ENCODE measurements at regions not wholly inside any gene's neighbourhood (a gene's known extent, or its start where the extent isn't known, plus 50 kb on each side); places are given as distances from the start of the nearest gene placed in this dataset.
"Not testable (repeated sequence)": the region's sequence is repeated elsewhere in the genome, so short reads cannot be mapped to it uniquely, and the experiment has no call there.

GRCh38 chrX:138996268-138996667, 284.8 kb upstream of the FGF13 start:
- Histone ChIP-seq H3K27ac (ENCODE audit: low read depth, low read length) (no peak overlapping the region), H3K36me3 (ENCODE audit: control insufficient read depth in 5 of 5, insufficient read depth in 5 of 5, low read length in 5 of 5) (no peaks in the 10 kb centered on the region)

GRCh38 chrX:138995458-138995857, 283.9 kb upstream of the FGF13 start:
- H3K9ac ChIP-seq (ENCODE audit: low read length in 5 of 5) = no peak overlapping the region
- H3K27ac ChIP-seq (ENCODE audit: low read depth, low read length) = no peak overlapping the region
- H3K36me3 ChIP-seq (ENCODE audit: control insufficient read depth in 5 of 5, insufficient read depth in 5 of 5, low read length in 5 of 5) = no peaks in the 10 kb centered on the region
- H3K4me3 ChIP-seq (ENCODE audit: low read depth in 1 of 5, low read length in 5 of 5) = no peak overlapping the region
- peaks cover 0 to 2% (median 0%) of the 10 kb centered on the region in 5 donors for H3K27me3 ChIP-seq (ENCODE audit: control insufficient read depth in 5 of 5, insufficient read depth in 4 of 5, low read length in 5 of 5)
- no peaks in the 10 kb centered on the region for H3K9me3 ChIP-seq (ENCODE audit: control insufficient read depth in 5 of 5, low read length in 5 of 5)
- peaks cover 0 to 3% (median 0%) of the 10 kb centered on the region in 5 donors for H3K4me1 ChIP-seq (ENCODE audit: control insufficient read depth in 5 of 5, insufficient read depth in 5 of 5, low read length in 5 of 5)

More at GRCh38 chrX:138996268-138996667, 284.8 kb upstream of the FGF13 start:
- Histone ChIP-seq H3K27me3 (ENCODE audit: control insufficient read depth in 5 of 5, insufficient read depth in 4 of 5, low read length in 5 of 5) (peaks cover 0 to 2% (median 0%) of the 10 kb centered on the region in 5 donors), H3K4me3 (ENCODE audit: low read depth in 1 of 5, low read length in 5 of 5) (no peak overlapping the region), H3K4me1 (ENCODE audit: control insufficient read depth in 5 of 5, insufficient read depth in 5 of 5, low read length in 5 of 5) (peaks cover 0 to 3% (median 0%) of the 10 kb centered on the region in 5 donors), H3K9ac (ENCODE audit: low read length in 5 of 5) (peak overlapping the region in 1 of 5 donors; percentile 48), H3K9me3 (ENCODE audit: control insufficient read depth in 5 of 5, low read length in 5 of 5) (no peaks in the 10 kb centered on the region)

GRCh38 chrX:138990425-138990824, 278.9 kb upstream of the FGF13 start:
- not testable (repeated sequence) for H3K9ac ChIP-seq (ENCODE audit: low read length in 5 of 5); H3K36me3 ChIP-seq (ENCODE audit: control insufficient read depth in 5 of 5, insufficient read depth in 5 of 5, low read length in 5 of 5); H3K4me1 ChIP-seq (ENCODE audit: control insufficient read depth in 5 of 5, insufficient read depth in 5 of 5, low read length in 5 of 5); H3K27ac ChIP-seq (ENCODE audit: low read depth, low read length); H3K27me3 ChIP-seq (ENCODE audit: control insufficient read depth in 5 of 5, insufficient read depth in 4 of 5, low read length in 5 of 5); H3K4me3 ChIP-seq (ENCODE audit: low read depth in 1 of 5, low read length in 5 of 5); H3K9me3 ChIP-seq (ENCODE audit: control insufficient read depth in 5 of 5, low read length in 5 of 5)

GRCh38 chrX:138986866-138987265, 275.3 kb upstream of the FGF13 start:
- H3K27ac ChIP-seq (ENCODE audit: low read depth, low read length) = no peak overlapping the region
- H3K9ac ChIP-seq (ENCODE audit: low read length in 5 of 5) = no peak overlapping the region
- no peaks in the 10 kb centered on the region for H3K9me3 ChIP-seq (ENCODE audit: control insufficient read depth in 5 of 5, low read length in 5 of 5)
- H3K27me3 ChIP-seq (ENCODE audit: control insufficient read depth in 5 of 5, insufficient read depth in 4 of 5, low read length in 5 of 5) = no peaks in the 10 kb centered on the region
- H3K4me1 ChIP-seq (ENCODE audit: control insufficient read depth in 5 of 5, insufficient read depth in 5 of 5, low read length in 5 of 5) = peaks cover 0 to 9% (median 5%) of the 10 kb centered on the region in 5 donors
- H3K4me3 ChIP-seq (ENCODE audit: low read depth in 1 of 5, low read length in 5 of 5) = no peak overlapping the region
- no peaks in the 10 kb centered on the region for H3K36me3 ChIP-seq (ENCODE audit: control insufficient read depth in 5 of 5, insufficient read depth in 5 of 5, low read length in 5 of 5)

- H3K36me3 ChIP-seq (ENCODE audit: control insufficient read depth in 5 of 5, insufficient read depth in 5 of 5, low read length in 5 of 5) = no peaks in the 10 kb centered on the region
- no peak overlapping the region for H3K4me3 ChIP-seq (ENCODE audit: low read depth in 1 of 5, low read length in 5 of 5)
- H3K4me1 ChIP-seq (ENCODE audit: control insufficient read depth in 5 of 5, insufficient read depth in 5 of 5, low read length in 5 of 5) = peaks cover 0 to 9% (median 5%) of the 10 kb centered on the region in 5 donors
- H3K9me3 ChIP-seq (ENCODE audit: control insufficient read depth in 5 of 5, low read length in 5 of 5) = no peaks in the 10 kb centered on the region
- no peaks in the 10 kb centered on the region for H3K27me3 ChIP-seq (ENCODE audit: control insufficient read depth in 5 of 5, insufficient read depth in 4 of 5, low read length in 5 of 5)
- no peak overlapping the region for H3K9ac ChIP-seq (ENCODE audit: low read length in 5 of 5)
- no peak overlapping the region for H3K27ac ChIP-seq (ENCODE audit: low read depth, low read length)
Observed at GRCh38 chrX:138986235-138986634, 274.7 kb upstream of the FGF13 start.

GRCh38 chrX:138982365-138982764, 270.8 kb upstream of the FGF13 start:
- no peak overlapping the region for H3K9ac ChIP-seq (ENCODE audit: low read length in 5 of 5)
- H3K4me1 ChIP-seq (ENCODE audit: control insufficient read depth in 5 of 5, insufficient read depth in 5 of 5, low read length in 5 of 5) = peaks cover 0 to 9% (median 5%) of the 10 kb centered on the region in 5 donors
- H3K27me3 ChIP-seq (ENCODE audit: control insufficient read depth in 5 of 5, insufficient read depth in 4 of 5, low read length in 5 of 5) = no peaks in the 10 kb centered on the region
- no peak overlapping the region for H3K4me3 ChIP-seq (ENCODE audit: low read depth in 1 of 5, low read length in 5 of 5)
- no peak overlapping the region for H3K27ac ChIP-seq (ENCODE audit: low read depth, low read length)
- no peaks in the 10 kb centered on the region for H3K36me3 ChIP-seq (ENCODE audit: control insufficient read depth in 5 of 5, insufficient read depth in 5 of 5, low read length in 5 of 5)
- H3K9me3 ChIP-seq (ENCODE audit: control insufficient read depth in 5 of 5, low read length in 5 of 5) = no peaks in the 10 kb centered on the region

- Histone ChIP-seq H3K9me3 (ENCODE audit: control insufficient read depth in 5 of 5, low read length in 5 of 5) (no peaks in the 10 kb centered on the region), H3K27ac (ENCODE audit: low read depth, low read length) (no peak overlapping the region), H3K4me1 (ENCODE audit: control insufficient read depth in 5 of 5, insufficient read depth in 5 of 5, low read length in 5 of 5) (no peaks in the 10 kb centered on the region), H3K27me3 (ENCODE audit: control insufficient read depth in 5 of 5, insufficient read depth in 4 of 5, low read length in 5 of 5) (no peaks in the 10 kb centered on the region), H3K36me3 (ENCODE audit: control insufficient read depth in 5 of 5, insufficient read depth in 5 of 5, low read length in 5 of 5) (no peaks in the 10 kb centered on the region), H3K4me3 (ENCODE audit: low read depth in 1 of 5, low read length in 5 of 5) (no peak overlapping the region), H3K9ac (ENCODE audit: low read length in 5 of 5) (no peak overlapping the region)
Observed at GRCh38 chrX:138964501-138964900, 253.0 kb upstream of the FGF13 start.

GRCh38 chrX:138962419-138962818, 250.9 kb upstream of the FGF13 start:
- not testable (repeated sequence) for H3K36me3 ChIP-seq (ENCODE audit: control insufficient read depth in 5 of 5, insufficient read depth in 5 of 5, low read length in 5 of 5); H3K27ac ChIP-seq (ENCODE audit: low read depth, low read length); H3K4me3 ChIP-seq (ENCODE audit: low read depth in 1 of 5, low read length in 5 of 5); H3K27me3 ChIP-seq (ENCODE audit: control insufficient read depth in 5 of 5, insufficient read depth in 4 of 5, low read length in 5 of 5); H3K9ac ChIP-seq (ENCODE audit: low read length in 5 of 5); H3K4me1 ChIP-seq (ENCODE audit: control insufficient read depth in 5 of 5, insufficient read depth in 5 of 5, low read length in 5 of 5); H3K9me3 ChIP-seq (ENCODE audit: control insufficient read depth in 5 of 5, low read length in 5 of 5)

- no peak overlapping the region for H3K9ac ChIP-seq (ENCODE audit: low read length in 5 of 5)
- peaks cover 0 to 3% (median 0%) of the 10 kb centered on the region in 5 donors for H3K4me1 ChIP-seq (ENCODE audit: control insufficient read depth in 5 of 5, insufficient read depth in 5 of 5, low read length in 5 of 5)
- no peaks in the 10 kb centered on the region for H3K9me3 ChIP-seq (ENCODE audit: control insufficient read depth in 5 of 5, low read length in 5 of 5)
- no peak overlapping the region for H3K27ac ChIP-seq (ENCODE audit: low read depth, low read length)
- no peaks in the 10 kb centered on the region for H3K36me3 ChIP-seq (ENCODE audit: control insufficient read depth in 5 of 5, insufficient read depth in 5 of 5, low read length in 5 of 5)
- no peaks in the 10 kb centered on the region for H3K27me3 ChIP-seq (ENCODE audit: control insufficient read depth in 5 of 5, insufficient read depth in 4 of 5, low read length in 5 of 5)
- H3K4me3 ChIP-seq (ENCODE audit: low read depth in 1 of 5, low read length in 5 of 5) = no peak overlapping the region
Observed at GRCh38 chrX:138954976-138955375, 243.5 kb upstream of the FGF13 start.

- Histone ChIP-seq H3K36me3 (ENCODE audit: control insufficient read depth in 5 of 5, insufficient read depth in 5 of 5, low read length in 5 of 5) (no peaks in the 10 kb centered on the region), H3K27ac (ENCODE audit: low read depth, low read length) (no peak overlapping the region), H3K9me3 (ENCODE audit: control insufficient read depth in 5 of 5, low read length in 5 of 5) (peaks cover 0 to 4% (median 0%) of the 10 kb centered on the region in 5 donors), H3K27me3 (ENCODE audit: control insufficient read depth in 5 of 5, insufficient read depth in 4 of 5, low read length in 5 of 5) (no peaks in the 10 kb centered on the region), H3K4me1 (ENCODE audit: control insufficient read depth in 5 of 5, insufficient read depth in 5 of 5, low read length in 5 of 5) (no peaks in the 10 kb centered on the region), H3K4me3 (ENCODE audit: low read depth in 1 of 5, low read length in 5 of 5) (no peak overlapping the region), H3K9ac (ENCODE audit: low read length in 5 of 5) (no peak overlapping the region)
Observed at GRCh38 chrX:138946926-138947325, 235.4 kb upstream of the FGF13 start.

GRCh38 chrX:138945219-138945618, 233.7 kb upstream of the FGF13 start:
- H3K36me3 ChIP-seq (ENCODE audit: control insufficient read depth in 5 of 5, insufficient read depth in 5 of 5, low read length in 5 of 5) = no peaks in the 10 kb centered on the region
- H3K9ac ChIP-seq (ENCODE audit: low read length in 5 of 5) = no peak overlapping the region
- no peaks in the 10 kb centered on the region for H3K27me3 ChIP-seq (ENCODE audit: control insufficient read depth in 5 of 5, insufficient read depth in 4 of 5, low read length in 5 of 5)

More at GRCh38 chrX:138945219-138945618, 233.7 kb upstream of the FGF13 start:
- peaks cover 0 to 7% (median 0%) of the 10 kb centered on the region in 5 donors for H3K4me1 ChIP-seq (ENCODE audit: control insufficient read depth in 5 of 5, insufficient read depth in 5 of 5, low read length in 5 of 5)
- no peak overlapping the region for H3K4me3 ChIP-seq (ENCODE audit: low read depth in 1 of 5, low read length in 5 of 5)
- no peak overlapping the region for H3K27ac ChIP-seq (ENCODE audit: low read depth, low read length)
- peaks cover 0 to 4% (median 0%) of the 10 kb centered on the region in 5 donors for H3K9me3 ChIP-seq (ENCODE audit: control insufficient read depth in 5 of 5, low read length in 5 of 5)
